Keratinocyte (primary cell): ENCODE measurements at regions not wholly inside any gene's neighbourhood (a gene's known extent, or its start where the extent isn't known, plus 50 kb on each side); places are given as distances from the start of the nearest gene placed in this dataset.
A peak's percentile ranks its signal among the peaks of the same experiment; 100 is the strongest.

ENCODE experiments used
- DNase-seq: peaks from one replicate; pipeline ENCODE4 v3.0.0-alpha.2; 2011; ENCODE audit warnings: low read depth, missing footprints, low spot score
- FAIRE-seq: peaks from 2 replicates; lab custom pipeline; 2011; peaks lifted over from hg19 to GRCh38; lab: Jason Lieb, UNC
- H2AFZ ChIP-seq: 2 replicates; pipeline ENCODE4 v1.6.0; 2012; ENCODE audit warnings: low read length, control low read depth, inconsistent platforms; ENCODE audit not compliant: control insufficient read depth
- H3K27ac ChIP-seq: 2 replicates; pipeline ENCODE4 v1.5.1; 2011; ENCODE audit warnings: low read length; ENCODE audit not compliant: control insufficient read depth, insufficient read depth
- H3K27me3 ChIP-seq: 3 replicates; pipeline ENCODE4 v1.6.0; 2011; ENCODE audit warnings: low read length; ENCODE audit not compliant: control insufficient read depth, insufficient read depth; ENCODE audit errors: extremely low read depth
- H3K36me3 ChIP-seq, 2 experiments: 2 replicates in 1 of 2; 3 replicates in 1 of 2; pipeline ENCODE4 v1.5.1; 2011; ENCODE audit warnings: low read length in 2 of 2, mild to moderate bottlenecking in 1 of 2; ENCODE audit not compliant: control insufficient read depth in 2 of 2, insufficient read depth in 2 of 2; ENCODE audit errors: extremely low read depth in 1 of 2
- H3K4me1 ChIP-seq: 3 replicates; pipeline ENCODE4 v1.5.1; 2011; ENCODE audit warnings: low read length; ENCODE audit not compliant: control insufficient read depth, insufficient read depth; ENCODE audit errors: extremely low read depth
- H3K4me2 ChIP-seq: 3 replicates; pipeline ENCODE4 v1.6.0; 2011; ENCODE audit warnings: low read depth, low read length; ENCODE audit not compliant: control insufficient read depth, insufficient read depth; ENCODE audit errors: extremely low read depth
- H3K4me3 ChIP-seq, 3 experiments: fragments of 200-600 bp in 1 of 3; sonication (generic) in 1 of 3; 2 replicates in 2 of 3; 3 replicates in 1 of 3; pipeline ENCODE4 v1.5.1; 2011 to 2016; ENCODE audit warnings: low read length in 3 of 3, mild to moderate bottlenecking in 3 of 3, control low read depth in 2 of 3, inconsistent platforms in 1 of 3, low read depth in 1 of 3, mixed read lengths in 1 of 3, mixed run types in 1 of 3, moderate library complexity in 1 of 3; ENCODE audit not compliant: control insufficient read depth in 2 of 3, insufficient read depth in 2 of 3; ENCODE audit errors: extremely low read depth in 1 of 3
- H3K79me2 ChIP-seq: 2 replicates; pipeline ENCODE4 v1.6.0; 2012; ENCODE audit warnings: low read length; ENCODE audit not compliant: control insufficient read depth, insufficient read depth
- H3K9ac ChIP-seq: 3 replicates; pipeline ENCODE4 v1.6.0; 2011; ENCODE audit warnings: low read length; ENCODE audit not compliant: control insufficient read depth, insufficient read depth; ENCODE audit errors: extremely low read depth
- H3K9me1 ChIP-seq: 3 replicates; pipeline ENCODE4 v1.6.0; 2011; ENCODE audit warnings: low read length; ENCODE audit not compliant: control insufficient read depth, insufficient read depth; ENCODE audit errors: extremely low read depth
- H3K9me3 ChIP-seq: 2 replicates; pipeline ENCODE4 v1.5.1; 2012; ENCODE audit warnings: low read depth, low read length; ENCODE audit not compliant: control insufficient read depth
- H4K20me1 ChIP-seq: 3 replicates; pipeline ENCODE4 v1.6.0; 2011; ENCODE audit warnings: low read length; ENCODE audit not compliant: control insufficient read depth, insufficient read depth; ENCODE audit errors: extremely low read depth
- EZH2 ChIP-seq: IDR thresholded peaks from one replicate; pipeline ENCODE4 v1.6.1; 2012; ENCODE audit warnings: inconsistent platforms, mild to moderate bottlenecking, low read length, moderate library complexity
- dilution Hi-C: fragments of 300-500 bp; cut with MboI; formaldehyde crosslinking; loops from one replicate; pipeline ENCODE4 v1.7.0; 2020; ENCODE audit warnings: low sequenced_read_pairs; ENCODE audit not compliant: extremely low pct_ligation_motif_present
- TF ChIP-seq, protein P1 (sequence below), 3 experiments: IDR thresholded peaks in 1 of 3; conservative IDR thresholded peaks in 1 of 3; optimal IDR thresholded peaks in 1 of 3; 2 replicates in 2 of 3; 3 replicates in 1 of 3; pipeline versions ENCODE3 to v1.5.1; 2011; ENCODE audit warnings: low read length in 3 of 3, mild to moderate bottlenecking in 3 of 3, moderate library complexity in 2 of 3, control low read depth in 1 of 3, inconsistent platforms in 1 of 3; ENCODE audit not compliant: insufficient read depth in 2 of 3; ENCODE audit errors: extremely low read depth in 1 of 3

DNA sequence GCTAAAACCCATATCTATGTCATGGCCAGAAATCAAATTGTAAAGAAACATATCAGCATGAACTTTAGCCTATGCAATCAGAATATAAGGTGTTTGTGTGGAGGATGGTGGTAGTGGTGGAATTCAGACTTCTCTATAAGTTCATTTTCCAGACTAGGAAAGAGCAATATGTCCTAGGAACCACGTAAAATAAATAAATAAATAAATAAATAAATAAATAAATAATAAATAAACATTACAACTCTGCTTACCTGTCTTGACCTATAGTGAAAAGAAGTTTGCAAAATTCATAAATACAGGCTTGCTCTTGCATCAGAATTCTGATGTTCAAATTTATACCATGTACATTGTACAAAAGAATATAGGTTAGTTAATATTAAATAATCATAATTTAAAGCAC lies 1382.6 kb upstream of the ADGRL2 start:
- Histone ChIP-seq H3K4me3 (no peak overlapping the region), H3K4me2 (no peak overlapping the region), H3K4me1 (no peaks in the 10 kb centered on the region), H3K9me1 (no peaks in the 10 kb centered on the region), H2AFZ (no peak overlapping the region), H3K9ac (no peak overlapping the region), H3K27ac (no peak overlapping the region), H4K20me1 (no peaks in the 10 kb centered on the region), H3K36me3 (no peaks in the 10 kb centered on the region), H3K79me2 (no peaks in the 10 kb centered on the region), H3K9me3 (no peaks in the 10 kb centered on the region), H3K27me3 (no peaks in the 10 kb centered on the region)
- FAIRE-seq (no peak), DNase-seq (no peak)
- TF ChIP-seq, protein P1, sequence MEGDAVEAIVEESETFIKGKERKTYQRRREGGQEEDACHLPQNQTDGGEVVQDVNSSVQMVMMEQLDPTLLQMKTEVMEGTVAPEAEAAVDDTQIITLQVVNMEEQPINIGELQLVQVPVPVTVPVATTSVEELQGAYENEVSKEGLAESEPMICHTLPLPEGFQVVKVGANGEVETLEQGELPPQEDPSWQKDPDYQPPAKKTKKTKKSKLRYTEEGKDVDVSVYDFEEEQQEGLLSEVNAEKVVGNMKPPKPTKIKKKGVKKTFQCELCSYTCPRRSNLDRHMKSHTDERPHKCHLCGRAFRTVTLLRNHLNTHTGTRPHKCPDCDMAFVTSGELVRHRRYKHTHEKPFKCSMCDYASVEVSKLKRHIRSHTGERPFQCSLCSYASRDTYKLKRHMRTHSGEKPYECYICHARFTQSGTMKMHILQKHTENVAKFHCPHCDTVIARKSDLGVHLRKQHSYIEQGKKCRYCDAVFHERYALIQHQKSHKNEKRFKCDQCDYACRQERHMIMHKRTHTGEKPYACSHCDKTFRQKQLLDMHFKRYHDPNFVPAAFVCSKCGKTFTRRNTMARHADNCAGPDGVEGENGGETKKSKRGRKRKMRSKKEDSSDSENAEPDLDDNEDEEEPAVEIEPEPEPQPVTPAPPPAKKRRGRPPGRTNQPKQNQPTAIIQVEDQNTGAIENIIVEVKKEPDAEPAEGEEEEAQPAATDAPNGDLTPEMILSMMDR (optimal IDR thresholded peaks at IDR 0.05 in 1 of 3, IDR thresholded peaks at IDR 0.05 in 1 of 3, conservative IDR thresholded peaks at IDR 0.05 in 1 of 3; ENCODE audit: extremely low read depth in 1 of 3, insufficient read depth in 2 of 3, low read length in 3 of 3): no peak
- TF ChIP-seq EZH2: no peak
- dilution Hi-C loops: no loop called here

- FAIRE-seq (peak; percentile 26), DNase-seq (peak; percentile 33)
- Histone ChIP-seq H3K9me1 (no peaks in the 10 kb centered on the region), H3K79me2 (no peaks in the 10 kb centered on the region), H3K9me3 (no peaks in the 10 kb centered on the region), H3K4me2 (no peak overlapping the region), H3K9ac (no peak overlapping the region), H4K20me1 (no peaks in the 10 kb centered on the region), H3K27ac (peak overlapping the region; percentile 27), H3K27me3 (no peaks in the 10 kb centered on the region), H2AFZ (peak overlapping the region; percentile 42), H3K4me1 (no peaks in the 10 kb centered on the region), H3K4me3 (no peak overlapping the region), H3K36me3 (no peaks in the 10 kb centered on the region)
- dilution Hi-C loops: no loop called here
- no peak for TF ChIP-seq EZH2
- TF ChIP-seq, protein P1 (optimal IDR thresholded peaks at IDR 0.05 in 1 of 3, IDR thresholded peaks at IDR 0.05 in 1 of 3, conservative IDR thresholded peaks at IDR 0.05 in 1 of 3; ENCODE audit: extremely low read depth in 1 of 3, insufficient read depth in 2 of 3, low read length in 3 of 3): no peak
Observed at GRCh38 chr1:80417671-80418070, 1383.1 kb upstream of the ADGRL2 start.
